Mucosa of descending colon (tissue), 3 donors: ENCODE measurements at regions not wholly inside any gene's neighbourhood (a gene's known extent, or its start where the extent isn't known, plus 50 kb on each side); places are given as distances from the start of the nearest gene placed in this dataset.

Source experiments
- ATAC-seq: fragments of 200-7000 bp; cut with Tn5 transposase; one replicate; pipeline ENCODE4 v1.9.1; 2020; ENCODE audit warnings: mild to moderate bottlenecking, moderate library complexity
- DNase-seq, 3 donors: peaks; one replicate each; pipeline ENCODE4 v3.0.0-alpha.2; 2020
- H3K36me3 ChIP-seq: fragments of 200-600 bp; one replicate; pipeline ENCODE4 v1.8.0; 2021; ENCODE audit warnings: low read depth, mild to moderate bottlenecking
- H3K4me1 ChIP-seq: fragments of 200-600 bp; one replicate; pipeline ENCODE4 v1.8.0; 2021; ENCODE audit warnings: low read depth, mild to moderate bottlenecking
- H3K4me3 ChIP-seq: fragments of 200-600 bp; one replicate; pipeline ENCODE4 v1.8.0; 2021; ENCODE audit warnings: mild to moderate bottlenecking
- H3K9me3 ChIP-seq: fragments of 200-600 bp; one replicate; pipeline ENCODE4 v1.8.0; 2021; ENCODE audit warnings: mild to moderate bottlenecking
- CTCF ChIP-seq: fragments of 200-600 bp; IDR thresholded peaks from one replicate; pipeline ENCODE4 v1.8.0; 2022; ENCODE audit warnings: antibody characterized with exemption, mild to moderate bottlenecking
- intact Hi-C, 2 donors: fragments of 100-400 bp; cut with DNase I in 1 of 2; cut with micrococcal nuclease in 1 of 2; formaldehyde crosslinking; loops; one replicate each; pipeline versions ENCODE4 v1.11.0 to v1.11.1; 2022; cut with DNase I, micrococcal nuclease
- donor health status: DM: no; HTN: no; CAD: no; lungs with moderate emphysema.
- donor health status: DM: no; HTN: no; CAD: no.
- donor health status: DM: no; HTN: yes; CAD: no.

DNA sequence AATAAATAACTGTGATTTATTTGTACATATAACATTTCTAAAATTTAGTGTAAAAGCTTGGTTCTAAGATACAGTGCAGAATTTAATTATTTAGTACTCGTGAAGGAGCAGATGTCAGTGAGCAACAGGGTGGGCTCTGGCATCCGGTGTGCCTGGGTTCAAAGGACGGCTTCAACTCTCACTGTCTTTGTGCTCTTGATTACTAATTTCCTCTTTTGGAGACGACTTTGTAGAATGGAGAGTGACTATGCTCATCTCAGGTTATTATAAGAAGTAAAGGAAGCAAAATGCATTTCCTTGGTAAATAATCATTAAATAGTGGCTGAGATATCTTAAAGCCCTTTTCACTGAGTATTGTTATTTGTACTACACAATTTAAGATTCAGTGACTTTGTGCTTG, 271.7 kb downstream of the ASXL3 start:
- TF ChIP-seq CTCF: no peak
- DNase-seq (no peak), ATAC-seq (no peak)
- Histone ChIP-seq H3K4me1 (no peaks in the 10 kb centered on the region), H3K36me3 (no peaks in the 10 kb centered on the region), H3K4me3 (no peak overlapping the region), H3K9me3 (no peaks in the 10 kb centered on the region)
- intact Hi-C loops: loop anchor here in 1 of 2 donors (10.0 kb wide), 1 partner anchor 275 kb away; no protein-coding TSS in a partner anchor

GRCh38 chr18:33844232-33844631, 266.2 kb downstream of the ASXL3 start:
- ATAC-seq (no peak), DNase-seq (no peak)
- Histone ChIP-seq H3K9me3 (no peaks in the 10 kb centered on the region), H3K4me1 (peaks cover 9% of the 10 kb centered on the region), H3K4me3 (no peak overlapping the region), H3K36me3 (no peaks in the 10 kb centered on the region)
- intact Hi-C loops: loop anchor here in 1 of 2 donors (10.0 kb wide), 1 partner anchor 281 kb away; no protein-coding TSS in a partner anchor
- no peak for TF ChIP-seq CTCF

GRCh38 chr18:33841221-33841967, 263.4 kb downstream of the ASXL3 start:
- no peak for DNase-seq
- peaks cover 10% of the 10 kb centered on the region for H3K4me1 ChIP-seq
- intact Hi-C loops: loop anchor here in 1 of 2 donors (10.0 kb wide), 1 partner anchor 283 kb away; no protein-coding TSS in a partner anchor
- no peaks in the 10 kb centered on the region for H3K36me3 ChIP-seq
- TF ChIP-seq CTCF: no peak
- no peak for ATAC-seq
- no peak overlapping the region for H3K4me3 ChIP-seq
- no peaks in the 10 kb centered on the region for H3K9me3 ChIP-seq

DNA sequence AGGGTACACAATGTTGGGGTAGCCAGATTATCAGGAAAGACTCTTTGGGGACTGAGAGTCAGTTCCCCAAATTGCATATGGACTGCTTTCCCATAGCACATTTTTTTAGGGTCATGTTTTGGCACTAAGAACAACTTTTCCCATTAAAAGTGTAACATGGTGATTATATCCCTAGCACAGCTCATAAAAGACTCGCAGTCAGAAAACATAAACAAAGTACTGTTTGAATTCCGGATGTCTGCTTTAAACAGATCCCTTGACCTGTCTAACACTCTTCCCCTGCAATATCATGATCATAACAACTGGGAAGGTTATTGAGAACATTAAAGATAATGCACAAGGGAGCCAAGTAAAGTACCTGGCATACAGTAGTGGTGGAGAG, 262.2 kb downstream of the ASXL3 start:
- TF ChIP-seq CTCF: no peak

DNA sequence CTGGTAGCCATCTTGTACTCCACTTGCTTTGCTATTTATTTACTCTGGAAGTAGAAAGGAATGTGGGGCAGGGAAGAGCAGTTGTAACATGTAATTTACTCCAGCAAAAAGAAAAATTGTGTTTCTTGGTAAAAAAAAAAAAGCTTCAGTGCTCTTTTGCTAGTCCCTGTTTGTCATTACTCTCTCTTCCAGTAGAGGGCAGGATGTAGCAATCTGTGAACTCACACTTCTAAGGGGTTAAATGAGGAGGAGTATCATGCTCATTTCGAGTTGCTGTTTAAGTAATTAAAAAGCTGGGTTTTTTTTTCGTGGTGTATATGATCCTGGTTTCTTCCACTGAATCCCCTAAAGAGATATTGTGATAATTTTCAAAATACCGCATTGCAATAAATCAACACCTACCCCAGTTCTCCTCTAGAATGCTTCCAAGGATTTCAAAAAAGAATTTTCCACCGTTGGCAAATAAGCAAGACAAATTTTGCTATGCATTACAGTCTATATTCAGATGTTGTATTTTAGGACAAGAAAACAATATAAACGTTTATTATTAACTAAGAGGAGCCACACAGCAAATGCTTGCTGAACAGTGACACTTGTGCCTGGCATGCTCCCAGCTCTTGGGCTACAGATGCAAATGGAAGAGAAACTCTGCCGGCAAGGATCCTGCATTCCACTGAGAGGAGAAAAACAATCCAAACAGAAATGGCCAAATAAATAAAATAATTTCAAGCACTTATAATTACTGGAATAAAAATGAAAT, 261.6 kb downstream of the ASXL3 start:
- Histone ChIP-seq H3K4me3 (no peak overlapping the region), H3K4me1 (peaks cover 10% of the 10 kb centered on the region), H3K9me3 (no peaks in the 10 kb centered on the region), H3K36me3 (no peaks in the 10 kb centered on the region)
- ATAC-seq (peak; percentile 88), DNase-seq (peak; percentile 45 to 68 (median 53))
- TF ChIP-seq CTCF: peak; percentile 65
- intact Hi-C loops: loop anchor here in 1 of 2 donors (10.0 kb wide), 1 partner anchor 285 kb away; no protein-coding TSS in a partner anchor

More for the DNA sequence above, 262.2 kb downstream of the ASXL3 start:
- DNase-seq (no peak), ATAC-seq (no peak)
- no peaks in the 10 kb centered on the region for H3K36me3 ChIP-seq
- intact Hi-C loops: loop anchor here in 1 of 2 donors (10.0 kb wide), 1 partner anchor 285 kb away; no protein-coding TSS in a partner anchor
- no peak overlapping the region for H3K4me3 ChIP-seq
- no peaks in the 10 kb centered on the region for H3K9me3 ChIP-seq
- peaks cover 10% of the 10 kb centered on the region for H3K4me1 ChIP-seq
